OCI-LY1 (cell line): ENCODE measurements at regions not wholly inside any gene's neighbourhood (a gene's known extent, or its start where the extent isn't known, plus 50 kb on each side); places are given as distances from the start of the nearest gene placed in this dataset.

Experiments
- H2AFZ ChIP-seq: fragments of 200-600 bp; sonication (generic), shearing (Covaris generic); 2 replicates; pipeline ENCODE4 v1.6.0; 2014; ENCODE audit warnings: antibody characterized with exemption, mild to moderate bottlenecking, low read length
- H3F3A ChIP-seq: fragments of 200-600 bp; sonication (generic), shearing (Covaris generic); 2 replicates; pipeline ENCODE4 v1.6.0; 2014; ENCODE audit warnings: mild to moderate bottlenecking, antibody characterized with exemption, low read length, moderate library complexity; ENCODE audit not compliant: insufficient read depth
- H3K27ac ChIP-seq: fragments of 200-600 bp; sonication (generic); 2 replicates; pipeline ENCODE4 v1.5.1; 2014; ENCODE audit warnings: low read length, mixed run types, mild to moderate bottlenecking, low read depth; ENCODE audit not compliant: poor library complexity, severe bottlenecking
- H3K27me3 ChIP-seq: fragments of 200-600 bp; sonication (generic); 2 replicates; pipeline ENCODE4 v1.6.0; 2014; ENCODE audit warnings: antibody characterized with exemption, mild to moderate bottlenecking, low read length, moderate library complexity; ENCODE audit not compliant: insufficient read depth
- H3K36me3 ChIP-seq: fragments of 200-600 bp; sonication (generic); 2 replicates; pipeline ENCODE4 v1.6.1; 2014; ENCODE audit warnings: mild to moderate bottlenecking, antibody characterized with exemption, low read length, moderate library complexity, mixed read lengths; ENCODE audit not compliant: insufficient read depth
- H3K4me1 ChIP-seq: fragments of 200-600 bp; sonication (generic); 2 replicates; pipeline ENCODE4 v1.5.1; 2014; ENCODE audit warnings: mild to moderate bottlenecking, low read length, moderate library complexity; ENCODE audit not compliant: insufficient read depth, severe bottlenecking
- H3K4me2 ChIP-seq: fragments of 200-600 bp; sonication (generic), shearing (Covaris generic); 2 replicates; pipeline ENCODE4 v1.6.1; 2014; ENCODE audit warnings: low read length
- H3K4me3 ChIP-seq: fragments of 200-600 bp; sonication (generic); 2 replicates; pipeline ENCODE4 v1.5.1; 2014; ENCODE audit warnings: low read length, low read depth, mild to moderate bottlenecking, mixed read lengths; ENCODE audit not compliant: poor library complexity, severe bottlenecking
- H3K79me2 ChIP-seq: fragments of 200-600 bp; shearing (Covaris generic); 2 replicates; pipeline ENCODE4 v1.6.1; 2016; ENCODE audit warnings: mixed run types, low read length, mixed read lengths; ENCODE audit not compliant: insufficient read depth
- H3K9ac ChIP-seq: fragments of 200-600 bp; sonication (generic), shearing (Covaris generic); 2 replicates; pipeline ENCODE4 v1.6.1; 2014; ENCODE audit warnings: mild to moderate bottlenecking, low read length, mixed read lengths
- H3K9me2 ChIP-seq: fragments of 200-600 bp; sonication (generic), shearing (Covaris generic); 2 replicates; pipeline ENCODE4 v1.6.1; 2014; ENCODE audit warnings: low read depth, mild to moderate bottlenecking, low read length, mixed read lengths
- H3K9me3 ChIP-seq: fragments of 200-600 bp; shearing (Covaris generic); 2 replicates; pipeline ENCODE4 v1.6.1; 2014; ENCODE audit warnings: low read length, mixed read lengths
- H4K20me1 ChIP-seq: fragments of 200-600 bp; sonication (generic), shearing (Covaris generic); 2 replicates; pipeline ENCODE4 v1.6.0; 2016; ENCODE audit warnings: mild to moderate bottlenecking, low read length; ENCODE audit not compliant: insufficient read depth
- EZH2 ChIP-seq: fragments of 200-600 bp; sonication (generic), shearing (Covaris generic); IDR thresholded peaks from 2 replicates; pipeline ENCODE4 v1.8.0; 2017; ENCODE audit warnings: borderline replicate concordance, mixed run types, mild to moderate bottlenecking, antibody characterized with exemption, low read length, moderate library complexity, mixed read lengths
- TF ChIP-seq, protein P1 (sequence below): fragments of 200-600 bp; sonication (generic), shearing (Covaris generic); IDR thresholded peaks from 2 replicates; pipeline ENCODE4 v1.5.1; 2017; ENCODE audit warnings: mild to moderate bottlenecking, antibody characterized with exemption, low read length, moderate library complexity, mixed read lengths

- H3K79me2 ChIP-seq, result no peaks in the 10 kb centered on the region
- H3K4me2 ChIP-seq, result no peak overlapping the region
- no peaks in the 10 kb centered on the region for H4K20me1 ChIP-seq
- H3K36me3 ChIP-seq, result no peaks in the 10 kb centered on the region
- no peak overlapping the region for H3K4me3 ChIP-seq
- no peaks in the 10 kb centered on the region for H3K27me3 ChIP-seq
- no peaks in the 10 kb centered on the region for H3F3A ChIP-seq
- H2AFZ ChIP-seq, result no peak overlapping the region
- no peaks in the 10 kb centered on the region for H3K9me2 ChIP-seq
- H3K4me1 ChIP-seq, result no peaks in the 10 kb centered on the region
- no peak overlapping the region for H3K27ac ChIP-seq
- H3K9me3 ChIP-seq, result no peaks in the 10 kb centered on the region
- TF ChIP-seq EZH2, result no peak
- TF ChIP-seq, protein P1, sequence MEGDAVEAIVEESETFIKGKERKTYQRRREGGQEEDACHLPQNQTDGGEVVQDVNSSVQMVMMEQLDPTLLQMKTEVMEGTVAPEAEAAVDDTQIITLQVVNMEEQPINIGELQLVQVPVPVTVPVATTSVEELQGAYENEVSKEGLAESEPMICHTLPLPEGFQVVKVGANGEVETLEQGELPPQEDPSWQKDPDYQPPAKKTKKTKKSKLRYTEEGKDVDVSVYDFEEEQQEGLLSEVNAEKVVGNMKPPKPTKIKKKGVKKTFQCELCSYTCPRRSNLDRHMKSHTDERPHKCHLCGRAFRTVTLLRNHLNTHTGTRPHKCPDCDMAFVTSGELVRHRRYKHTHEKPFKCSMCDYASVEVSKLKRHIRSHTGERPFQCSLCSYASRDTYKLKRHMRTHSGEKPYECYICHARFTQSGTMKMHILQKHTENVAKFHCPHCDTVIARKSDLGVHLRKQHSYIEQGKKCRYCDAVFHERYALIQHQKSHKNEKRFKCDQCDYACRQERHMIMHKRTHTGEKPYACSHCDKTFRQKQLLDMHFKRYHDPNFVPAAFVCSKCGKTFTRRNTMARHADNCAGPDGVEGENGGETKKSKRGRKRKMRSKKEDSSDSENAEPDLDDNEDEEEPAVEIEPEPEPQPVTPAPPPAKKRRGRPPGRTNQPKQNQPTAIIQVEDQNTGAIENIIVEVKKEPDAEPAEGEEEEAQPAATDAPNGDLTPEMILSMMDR, result peak; percentile 17; the same call in 1 of the 2 replicates
- no peak overlapping the region for H3K9ac ChIP-seq
Observed at GRCh38 chr5:116756531-116756930, 181.9 kb upstream of the SEMA6A start.

- Histone ChIP-seq H3K9me3 (no peaks in the 10 kb centered on the region), H3K27me3 (no peaks in the 10 kb centered on the region), H3K27ac (no peak overlapping the region), H3F3A (no peaks in the 10 kb centered on the region), H2AFZ (no peak overlapping the region), H4K20me1 (no peaks in the 10 kb centered on the region), H3K4me1 (no peaks in the 10 kb centered on the region), H3K79me2 (no peaks in the 10 kb centered on the region), H3K4me3 (no peak overlapping the region), H3K36me3 (no peaks in the 10 kb centered on the region), H3K9me2 (no peaks in the 10 kb centered on the region), H3K4me2 (no peak overlapping the region), H3K9ac (no peak overlapping the region)
- no peak for TF ChIP-seq EZH2
- TF ChIP-seq, protein P1, result no peak
Observed at GRCh38 chr5:116754556-116754955, 179.9 kb upstream of the SEMA6A start.

GRCh38 chr5:116751684-116752083 lies 177.1 kb upstream of the SEMA6A start:
- Histone ChIP-seq H3K4me1 (no peaks in the 10 kb centered on the region), H3K27me3 (no peaks in the 10 kb centered on the region), H2AFZ (no peak overlapping the region), H4K20me1 (no peaks in the 10 kb centered on the region), H3K9me2 (no peaks in the 10 kb centered on the region), H3K27ac (no peak overlapping the region), H3K9me3 (no peaks in the 10 kb centered on the region), H3K9ac (no peak overlapping the region), H3K36me3 (no peaks in the 10 kb centered on the region), H3K4me3 (no peak overlapping the region), H3K4me2 (no peak overlapping the region), H3K79me2 (no peaks in the 10 kb centered on the region), H3F3A (no peaks in the 10 kb centered on the region)
- TF ChIP-seq, protein P1, result no peak
- TF ChIP-seq EZH2, result no peak
